T-helper 1 cell (primary cell): ENCODE measurements at regions not wholly inside any gene's neighbourhood (a gene's known extent, or its start where the extent isn't known, plus 50 kb on each side); places are given as distances from the start of the nearest gene placed in this dataset.
"Not testable (repeated sequence)": the region's sequence is repeated elsewhere in the genome, so short reads cannot be mapped to it uniquely, and the experiment has no call there.

Experiments
- DNase-seq, 5 donors: peaks; one replicate each; pipeline ENCODE4 v3.0.0-alpha.2; 2012 to 2020

GRCh38 chr12:19999805-20000138, 368.6 kb upstream of the PDE3A start:
- DNase-seq = no peak

- DNase-seq = no peak
Observed at GRCh38 chr12:20000229-20000849, 368.0 kb upstream of the PDE3A start.

GRCh38 chr12:20003252-20003651, 365.1 kb upstream of the PDE3A start:
- DNase-seq = no peak

- no peak for DNase-seq
Observed at GRCh38 chr12:20004952-20005351, 363.4 kb upstream of the PDE3A start.

- no peak for DNase-seq
Observed at GRCh38 chr12:20006871-20007730, 361.2 kb upstream of the PDE3A start.

GRCh38 chr12:20009965-20010364, 358.4 kb upstream of the PDE3A start:
- DNase-seq = not testable (repeated sequence)

GRCh38 chr12:20011200-20011599, 357.1 kb upstream of the PDE3A start:
- DNase-seq = no peak

GRCh38 chr12:20017802-20018201, 350.5 kb upstream of the PDE3A start:
- DNase-seq = no peak

GRCh38 chr12:20018406-20018805, 349.9 kb upstream of the PDE3A start:
- DNase-seq = no peak

GRCh38 chr12:20024194-20024593, 344.1 kb upstream of the PDE3A start:
- no peak for DNase-seq

GRCh38 chr12:20028033-20028432, 340.3 kb upstream of the PDE3A start:
- no peak for DNase-seq

GRCh38 chr12:20030826-20031225, 337.5 kb upstream of the PDE3A start:
- no peak for DNase-seq

- DNase-seq = no peak
Observed at GRCh38 chr12:20039562-20039961, 328.8 kb upstream of the PDE3A start.

GRCh38 chr12:20040184-20040583, 328.2 kb upstream of the PDE3A start:
- DNase-seq = no peak

GRCh38 chr12:20040831-20041230, 327.5 kb upstream of the PDE3A start:
- no peak for DNase-seq

- no peak for DNase-seq
Observed at GRCh38 chr12:20044351-20044750, 324.0 kb upstream of the PDE3A start.

GRCh38 chr12:20044846-20045245, 323.5 kb upstream of the PDE3A start:
- no peak for DNase-seq

- no peak for DNase-seq
Observed at GRCh38 chr12:20047901-20048300, 320.4 kb upstream of the PDE3A start.

GRCh38 chr12:20050221-20050620, 318.1 kb upstream of the PDE3A start:
- no peak for DNase-seq

GRCh38 chr12:20053782-20054181, 314.6 kb upstream of the PDE3A start:
- DNase-seq = no peak

- DNase-seq = no peak
Observed at GRCh38 chr12:20055856-20056255, 312.5 kb upstream of the PDE3A start.

GRCh38 chr12:20057398-20057797, 310.9 kb upstream of the PDE3A start:
- DNase-seq = no peak

- no peak for DNase-seq
Observed at GRCh38 chr12:20063116-20063515, 305.2 kb upstream of the PDE3A start.

GRCh38 chr12:20077618-20078017, 290.7 kb upstream of the PDE3A start:
- DNase-seq = no peak

GRCh38 chr12:20089077-20089476, 279.3 kb upstream of the PDE3A start:
- no peak for DNase-seq
